VCaP (cell line): ENCODE measurements at regions not wholly inside any gene's neighbourhood (a gene's known extent, or its start where the extent isn't known, plus 50 kb on each side); places are given as distances from the start of the nearest gene placed in this dataset.
A peak's percentile ranks its signal among the peaks of the same experiment; 100 is the strongest.

Experiments
- H3K27ac ChIP-seq: fragments of 450-650 bp; 2 replicates; pipeline ENCODE4 v1.5.1; 2017
- CTCF ChIP-seq: fragments of 450-650 bp; conservative IDR thresholded peaks from 2 replicates; pipeline ENCODE4 v1.5.1; 2017; ENCODE audit warnings: mild to moderate bottlenecking, moderate library complexity

GRCh38 chr9:31335529-31336234 lies 1048.8 kb upstream of the ACO1 start:
- no peak for TF ChIP-seq CTCF
- peak overlapping the region; percentile 70 for H3K27ac ChIP-seq

- peak overlapping the region; percentile 70 for H3K27ac ChIP-seq
- TF ChIP-seq CTCF, result no peak
These were observed 1048.1 kb upstream of the ACO1 start for GRCh38 chr9:31336386-31336785.

- no peak for TF ChIP-seq CTCF
- peak overlapping the region; percentile 70 for H3K27ac ChIP-seq
These were observed 1047.6 kb upstream of the ACO1 start for GRCh38 chr9:31336841-31337240.

GRCh38 chr9:31347082-31347617 lies 1037.3 kb upstream of the ACO1 start:
- H3K27ac ChIP-seq, result peak overlapping the region; percentile 38; the same call in 1 of the 2 replicates
- no peak for TF ChIP-seq CTCF

- TF ChIP-seq CTCF, result no peak
- no peak overlapping the region for H3K27ac ChIP-seq
These were observed 1029.1 kb upstream of the ACO1 start for GRCh38 chr9:31355159-31355882.

- no peak overlapping the region for H3K27ac ChIP-seq
- TF ChIP-seq CTCF, result no peak
These were observed 1028.5 kb upstream of the ACO1 start for GRCh38 chr9:31355965-31356364.

- no peak for TF ChIP-seq CTCF
- H3K27ac ChIP-seq, result no peak overlapping the region
These were observed 1025.4 kb upstream of the ACO1 start for GRCh38 chr9:31359071-31359470.
